ENCODE measurements at regions not wholly inside any gene's neighbourhood (a gene's known extent, or its start where the extent isn't known, plus 50 kb on each side); places are given as distances from the start of the nearest gene placed in this dataset.

DNA sequence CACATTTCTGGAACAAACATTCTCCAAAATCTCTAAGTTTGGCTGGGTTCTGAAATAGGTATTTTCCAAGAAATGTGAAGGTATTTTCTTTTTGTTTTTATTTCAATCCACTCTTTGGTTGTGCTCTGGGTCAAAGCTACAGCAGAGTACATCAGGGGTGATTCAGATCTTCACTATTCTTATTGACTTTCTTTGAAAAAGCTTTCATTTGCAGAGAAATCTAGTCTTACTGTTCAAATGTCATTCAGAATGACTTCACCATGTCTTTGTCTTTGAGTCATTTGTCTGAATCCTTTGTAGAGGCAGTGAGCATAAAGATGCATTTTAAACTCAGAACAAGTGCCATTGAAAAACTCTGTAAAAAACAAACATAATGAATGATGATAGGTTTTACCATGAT, 547.2 kb upstream of the ADGRL3 start:
- no peaks in the 10 kb centered on the region for H3K36me3 Mint-ChIP-seq (ENCODE audit: insufficient read depth in 1 of 3, low read depth in 3 of 3)

More for the DNA sequence above, 547.2 kb upstream of the ADGRL3 start:
- Histone ChIP-seq H3K4me2 (ENCODE audit: insufficient read depth, insufficient read length, low read length) (no peak overlapping the region), H2BK120ac (ENCODE audit: low read depth, low read length, poor library complexity, severe bottlenecking) (no peak overlapping the region), H3K9ac (ENCODE audit: extremely low read depth, insufficient read length, low read length) (no peak overlapping the region), H3K79me1 (ENCODE audit: insufficient read depth, low read depth, low read length, poor library complexity, severe bottlenecking) (no peaks in the 10 kb centered on the region), H4K5ac (ENCODE audit: insufficient read length, low read depth, low read length) (no peak overlapping the region), H2AK5ac (ENCODE audit: insufficient read length, low read length) (no peak overlapping the region), H4K91ac (ENCODE audit: insufficient read length, low read depth, low read length) (no peak overlapping the region), H2AFZ (ENCODE audit: low read length) (no peak overlapping the region), H2BK15ac (ENCODE audit: low read depth, low read length) (no peak overlapping the region), H4K8ac (replicated peaks; ENCODE audit: insufficient read length, low read depth, low read length) (no peak overlapping the region), H2BK12ac (ENCODE audit: insufficient read length, low read depth, low read length) (no peak overlapping the region), H3K4ac (ENCODE audit: low read depth, low read length) (no peak overlapping the region), H3K56ac (ENCODE audit: insufficient read length, low read depth, low read length) (no peak overlapping the region), H3K4me1 (ENCODE audit: insufficient read depth, low read length) (no peaks in the 10 kb centered on the region), H3K79me2 (ENCODE audit: insufficient read depth, low read length) (no peaks in the 10 kb centered on the region), H2BK20ac (ENCODE audit: low read depth, low read length, poor library complexity, severe bottlenecking) (no peak overlapping the region), H3K14ac (ENCODE audit: insufficient read depth, low read length) (no peak overlapping the region), H3T11ph (ENCODE audit: low read length) (no peak overlapping the region), H3K23me2 (ENCODE audit: insufficient read length, low read depth, low read length, poor library complexity, severe bottlenecking) (no peaks in the 10 kb centered on the region), H3K9me3 (ENCODE audit: control insufficient read depth, low read depth, low read length) (no peaks in the 10 kb centered on the region), H3K23ac (ENCODE audit: insufficient read length, low read depth, low read length) (no peak overlapping the region), H3K18ac (ENCODE audit: insufficient read length, low read depth, low read length) (no peak overlapping the region), H4K20me1 (ENCODE audit: control insufficient read depth, insufficient read depth, insufficient read length) (no peaks in the 10 kb centered on the region), H2BK5ac (ENCODE audit: insufficient read length, low read length) (no peak overlapping the region), H3K27me3 (ENCODE audit: insufficient read depth, low read length) (no peaks in the 10 kb centered on the region), H3K27ac (ENCODE audit: insufficient read length, low read depth, low read length) (no peak overlapping the region)
- Mint-ChIP-seq H3K27me3 (ENCODE audit: low read depth) (no peaks in the 10 kb centered on the region), H3K4me1 (peaks cover 8 to 9% of the 10 kb centered on the region in 2 experiments), H3K4me3 (no peak overlapping the region), H3K9me3 (peaks cover 0 to 3% of the 10 kb centered on the region in 2 experiments; a peak in 1 of 5 replicates), H3K27ac (no peak overlapping the region)
- no peak for DNase-seq
- TF ChIP-seq, protein P1, sequence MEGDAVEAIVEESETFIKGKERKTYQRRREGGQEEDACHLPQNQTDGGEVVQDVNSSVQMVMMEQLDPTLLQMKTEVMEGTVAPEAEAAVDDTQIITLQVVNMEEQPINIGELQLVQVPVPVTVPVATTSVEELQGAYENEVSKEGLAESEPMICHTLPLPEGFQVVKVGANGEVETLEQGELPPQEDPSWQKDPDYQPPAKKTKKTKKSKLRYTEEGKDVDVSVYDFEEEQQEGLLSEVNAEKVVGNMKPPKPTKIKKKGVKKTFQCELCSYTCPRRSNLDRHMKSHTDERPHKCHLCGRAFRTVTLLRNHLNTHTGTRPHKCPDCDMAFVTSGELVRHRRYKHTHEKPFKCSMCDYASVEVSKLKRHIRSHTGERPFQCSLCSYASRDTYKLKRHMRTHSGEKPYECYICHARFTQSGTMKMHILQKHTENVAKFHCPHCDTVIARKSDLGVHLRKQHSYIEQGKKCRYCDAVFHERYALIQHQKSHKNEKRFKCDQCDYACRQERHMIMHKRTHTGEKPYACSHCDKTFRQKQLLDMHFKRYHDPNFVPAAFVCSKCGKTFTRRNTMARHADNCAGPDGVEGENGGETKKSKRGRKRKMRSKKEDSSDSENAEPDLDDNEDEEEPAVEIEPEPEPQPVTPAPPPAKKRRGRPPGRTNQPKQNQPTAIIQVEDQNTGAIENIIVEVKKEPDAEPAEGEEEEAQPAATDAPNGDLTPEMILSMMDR (conservative IDR thresholded peaks at IDR 0.05), result no peak

Data from H9 (cell line).